ENCODE measurements at regions not wholly inside any gene's neighbourhood (a gene's known extent, or its start where the extent isn't known, plus 50 kb on each side); places are given as distances from the start of the nearest gene placed in this dataset.
"Not testable (repeated sequence)": the region's sequence is repeated elsewhere in the genome, so short reads cannot be mapped to it uniquely, and the experiment has no call there.

GRCh38 chr1:168461108-168461507 is 82.7 kb downstream of the XCL2 start:
- TF ChIP-seq CTCF (conservative IDR thresholded peaks at IDR 0.05; ENCODE audit: low read length); EZH2phosphoT487 (IDR thresholded peaks at IDR 0.05; ENCODE audit: borderline replicate concordance, low read depth, low read length): not testable (repeated sequence)

All from OCI-LY7 (cell line).